Stimulated activated CD4-positive, alpha-beta T cell treated with anti-CD3 and anti-CD28 coated beads, TNF-alpha, amount 100 ng/mL, for 4 hours (primary cell): ENCODE measurements at regions not wholly inside any gene's neighbourhood (a gene's known extent, or its start where the extent isn't known, plus 50 kb on each side); places are given as distances from the start of the nearest gene placed in this dataset.

Source experiments
- DNase-seq, 3 experiments: peaks; one replicate each; pipeline ENCODE4 v3.0.0-alpha.2; 2020; ENCODE audit warnings: low read depth in 3 of 3

GRCh38 chr10:10294881-10295529, 722.7 kb upstream of the CELF2 start:
- no peak for DNase-seq

GRCh38 chr10:10295537-10295936, 722.1 kb upstream of the CELF2 start:
- DNase-seq = no peak

DNA sequence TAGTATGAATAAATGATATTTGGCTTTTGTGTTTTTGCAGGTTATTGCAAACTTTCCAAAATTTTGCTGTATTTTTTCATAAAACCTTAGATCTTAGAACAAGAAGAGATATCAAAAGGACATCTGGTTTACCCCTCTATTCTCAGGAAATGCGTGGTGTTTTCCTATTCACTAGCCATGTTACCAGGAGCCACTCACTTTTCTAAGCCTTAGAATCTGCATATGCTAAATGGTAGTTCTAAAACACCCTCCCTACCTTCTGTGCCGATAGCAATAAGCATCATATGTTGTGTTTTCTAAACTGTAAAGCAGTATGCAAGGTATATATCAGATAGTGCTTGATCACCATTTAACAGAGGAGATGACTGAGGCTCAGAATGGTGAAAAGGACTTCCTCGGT, 715.0 kb upstream of the CELF2 start:
- no peak for DNase-seq

- no peak for DNase-seq
Measured at GRCh38 chr10:10307036-10307435, 710.6 kb upstream of the CELF2 start.

DNA sequence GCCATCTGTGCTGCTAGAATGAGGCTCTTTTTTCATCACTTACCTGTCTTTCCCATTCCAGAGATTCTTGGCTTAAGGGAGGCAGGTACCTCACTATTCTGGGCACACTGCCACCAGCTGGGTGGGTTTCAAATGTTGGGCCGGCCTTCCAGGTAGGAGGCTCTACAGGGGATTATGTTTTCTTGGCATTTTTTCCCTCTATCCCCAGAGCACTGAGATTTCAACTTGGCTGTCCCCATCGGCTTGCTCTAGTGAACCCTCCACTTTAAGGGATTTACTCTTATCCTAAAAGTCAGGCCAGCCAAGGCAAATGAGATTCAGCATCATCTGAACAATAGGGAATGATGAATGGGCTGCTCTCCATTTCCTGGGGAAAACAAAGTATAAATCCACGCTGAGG, 710.1 kb upstream of the CELF2 start:
- no peak for DNase-seq

- DNase-seq = no peak
Measured at GRCh38 chr10:10310498-10310897, 707.2 kb upstream of the CELF2 start.

GRCh38 chr10:10311966-10312365, 705.7 kb upstream of the CELF2 start:
- DNase-seq = no peak

- no peak for DNase-seq
Measured at GRCh38 chr10:10313149-10313835, 704.4 kb upstream of the CELF2 start.

DNA sequence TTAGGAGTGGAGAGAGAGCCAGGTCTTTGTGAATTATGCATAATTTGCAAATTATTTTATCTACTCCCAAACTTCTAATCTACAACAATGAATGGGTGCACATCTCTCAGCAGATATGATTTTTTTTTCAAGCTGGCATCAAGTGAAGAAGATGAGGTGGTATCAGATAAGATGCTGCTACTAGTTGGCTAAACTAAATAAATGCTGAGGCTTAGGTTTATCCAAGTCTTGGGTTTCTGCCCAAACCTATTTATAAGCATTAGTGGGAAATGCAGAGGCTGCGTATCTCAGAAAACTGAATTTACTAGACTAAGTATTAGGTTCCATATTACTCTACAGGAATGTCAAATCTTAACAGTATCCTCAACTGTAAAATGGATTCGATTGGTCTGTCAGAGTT, 703.0 kb upstream of the CELF2 start:
- no peak for DNase-seq

DNA sequence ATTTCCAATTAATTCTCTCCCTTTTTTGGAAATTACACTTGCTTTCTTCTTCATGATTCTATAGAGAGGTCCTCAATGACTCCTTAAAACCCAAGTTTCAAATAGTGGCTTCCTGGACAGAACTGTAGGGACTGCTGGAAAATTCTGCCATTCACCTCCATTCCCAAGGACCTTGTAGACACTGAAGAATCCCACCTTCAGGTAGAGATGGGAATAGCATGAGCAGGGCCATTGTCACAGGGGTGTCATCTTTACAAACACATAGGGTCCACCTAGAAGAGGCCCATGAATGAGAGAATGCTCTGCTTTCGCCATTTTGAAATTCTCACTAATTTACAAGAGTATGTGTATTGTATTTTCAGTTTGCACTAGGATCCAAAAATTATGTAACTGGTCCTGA, 701.7 kb upstream of the CELF2 start:
- no peak for DNase-seq

- no peak for DNase-seq
Measured at GRCh38 chr10:10317151-10317550, 700.5 kb upstream of the CELF2 start.

DNA sequence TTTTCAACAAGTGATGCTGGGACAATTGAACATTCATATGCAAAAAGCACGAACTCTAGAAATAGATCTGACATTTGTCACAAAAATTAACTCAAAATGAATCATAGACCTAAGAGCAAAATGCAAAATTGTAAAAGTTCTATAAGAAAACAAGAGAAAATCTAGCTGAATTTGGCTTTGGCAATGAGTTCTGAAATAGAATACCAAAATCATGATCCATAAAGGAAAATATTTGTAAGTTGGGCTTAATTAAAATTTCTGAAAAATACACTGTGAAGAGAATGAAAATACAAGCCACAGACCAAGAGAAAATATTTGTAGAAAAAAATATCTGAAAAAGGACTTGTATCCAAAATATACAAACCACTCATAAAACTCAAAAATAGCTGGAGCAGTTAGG, 698.8 kb upstream of the CELF2 start:
- DNase-seq = no peak

- no peak for DNase-seq
Measured at GRCh38 chr10:10320956-10321355, 696.7 kb upstream of the CELF2 start.

DNA sequence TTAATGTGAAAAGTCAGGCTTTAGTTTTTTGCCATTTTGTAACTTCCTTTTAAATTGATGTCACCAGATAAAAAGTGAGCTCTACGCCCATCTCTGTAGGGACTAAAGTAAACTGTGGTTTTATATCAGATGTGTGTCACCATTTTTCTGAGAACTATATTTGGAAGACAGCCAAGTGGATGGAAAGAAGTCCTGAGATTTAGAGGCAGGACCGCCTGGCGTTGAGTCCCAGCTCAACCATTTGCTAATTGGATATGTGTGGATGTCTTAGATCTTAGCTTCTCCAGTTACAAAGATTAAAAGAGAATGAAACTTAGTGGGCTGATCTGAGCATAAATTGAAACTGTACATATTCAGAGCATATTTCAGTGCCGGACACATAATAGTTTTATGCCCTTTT, 691.6 kb upstream of the CELF2 start:
- no peak for DNase-seq

DNA sequence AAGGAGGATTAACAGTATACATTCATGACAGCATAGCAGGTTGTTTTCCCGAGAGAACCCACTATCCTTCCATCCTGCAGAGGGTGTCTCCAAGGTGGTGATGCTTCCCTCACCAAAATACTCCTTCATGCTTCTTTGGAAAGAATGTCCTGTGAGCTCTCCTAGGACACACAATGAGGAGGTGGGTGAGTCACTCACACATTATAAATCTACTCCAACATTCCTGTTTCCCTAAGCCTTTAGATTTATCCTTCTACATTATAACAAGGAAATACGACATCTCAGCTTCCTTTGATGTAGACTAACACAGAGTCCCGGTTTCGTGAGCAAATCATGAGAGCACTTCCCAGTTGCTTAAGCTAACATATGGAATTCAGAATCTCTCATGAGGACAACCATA, 689.7 kb upstream of the CELF2 start:
- no peak for DNase-seq

GRCh38 chr10:10330418-10330817, 687.3 kb upstream of the CELF2 start:
- DNase-seq = no peak

- DNase-seq = no peak
Measured at GRCh38 chr10:10332786-10333185, 684.9 kb upstream of the CELF2 start.

DNA sequence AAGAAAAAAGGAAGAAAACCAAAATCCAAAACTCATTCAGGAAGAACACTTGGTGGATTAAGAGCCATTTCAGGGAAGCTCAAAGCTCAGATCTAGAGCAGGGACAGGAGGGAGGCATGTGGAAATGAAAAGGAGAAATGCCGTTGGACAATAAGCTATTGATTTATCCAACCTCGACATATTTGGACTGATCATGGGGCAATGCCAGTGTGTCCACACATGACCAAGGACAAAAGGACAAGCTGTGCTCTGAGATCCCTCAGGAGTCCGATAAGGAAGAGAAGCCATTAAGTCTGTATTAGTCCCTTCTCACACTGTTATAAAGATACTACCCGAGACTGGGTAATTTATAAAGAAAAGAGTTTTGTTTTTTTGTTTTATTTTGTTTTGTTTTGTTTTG, 684.0 kb upstream of the CELF2 start:
- no peak for DNase-seq

DNA sequence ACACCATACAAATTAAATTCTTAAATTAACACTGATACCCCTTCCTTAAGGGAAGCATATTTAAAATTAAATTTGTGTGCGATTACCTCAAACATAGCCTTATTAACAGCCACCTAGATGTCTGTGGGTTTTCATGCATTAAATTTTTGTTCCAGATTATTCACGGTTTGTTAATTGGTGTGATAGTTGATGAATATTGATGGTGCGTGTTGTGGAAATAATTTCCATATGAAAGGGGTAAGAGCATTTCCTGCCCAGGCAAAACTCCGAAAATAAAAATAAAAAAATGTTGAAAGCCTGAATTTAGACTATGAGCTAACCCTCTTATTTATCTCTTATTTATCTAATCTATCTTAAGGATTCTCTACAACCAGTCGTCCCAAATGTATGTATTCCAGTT, 679.3 kb upstream of the CELF2 start:
- no peak for DNase-seq

GRCh38 chr10:10346390-10347150, 671.1 kb upstream of the CELF2 start:
- DNase-seq = no peak

DNA sequence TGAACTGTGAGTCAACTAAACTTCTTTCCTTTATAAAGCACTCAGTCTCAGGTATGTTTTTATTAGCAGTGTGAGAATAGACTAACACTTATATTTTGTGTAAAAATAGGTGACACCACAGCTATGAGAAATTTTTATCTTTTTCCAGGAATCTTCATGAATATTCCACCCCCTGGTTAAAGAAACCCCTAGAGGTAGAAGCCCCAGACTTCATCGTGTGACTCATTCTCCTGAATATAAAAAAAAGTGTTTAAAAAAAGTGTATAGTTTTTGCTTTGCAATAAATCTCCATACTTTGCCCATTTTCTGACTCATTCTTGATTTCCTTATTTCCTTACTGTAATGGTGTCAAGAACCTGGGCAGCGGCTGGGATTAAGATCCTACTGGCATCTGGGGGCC, 667.6 kb upstream of the CELF2 start:
- DNase-seq = no peak

DNA sequence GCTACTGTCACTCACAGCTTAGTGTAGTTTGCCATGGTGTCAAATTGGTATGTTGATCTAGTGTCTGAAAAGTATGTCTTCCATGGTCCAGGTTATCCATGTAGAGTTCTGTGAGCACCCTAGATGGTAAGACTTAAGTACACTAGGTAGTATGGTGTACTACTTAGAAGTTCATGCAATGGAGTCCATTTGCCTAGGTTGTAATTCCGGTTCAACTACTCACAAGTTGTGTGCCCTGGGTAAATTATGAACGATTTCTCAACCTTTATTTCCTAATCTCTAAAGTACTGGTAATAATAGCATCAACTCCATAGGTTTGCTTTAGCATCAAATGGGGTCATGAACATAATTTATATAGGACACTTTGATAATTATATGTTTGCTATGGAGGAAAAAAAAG, 666.2 kb upstream of the CELF2 start:
- DNase-seq = no peak

DNA sequence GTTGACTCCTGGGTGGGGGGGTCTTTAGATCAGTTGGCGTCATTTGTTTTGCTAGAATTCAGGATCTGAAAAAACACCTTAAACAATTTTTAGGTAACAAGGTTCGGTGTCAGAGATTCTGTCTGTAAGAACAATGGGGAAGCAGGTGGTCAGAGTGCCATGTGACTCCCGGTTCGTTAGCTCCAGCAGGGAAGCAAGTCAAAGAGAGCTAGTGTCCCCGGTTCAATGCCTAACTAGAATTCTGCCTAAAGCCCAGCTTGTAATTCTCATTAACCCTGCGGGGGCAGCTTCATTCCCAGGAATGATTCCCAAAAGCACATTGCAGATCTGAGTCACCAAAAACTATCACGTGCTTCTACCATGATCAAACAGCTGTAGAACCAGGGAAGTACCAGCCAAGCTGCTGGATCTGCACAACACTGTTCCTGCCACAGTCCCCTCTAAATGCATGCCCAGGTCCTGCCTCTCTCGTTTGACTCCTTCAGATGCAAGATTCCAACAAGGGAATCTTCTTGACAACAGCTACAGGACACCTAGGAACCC, 664.3 kb upstream of the CELF2 start:
- DNase-seq = no peak
